NB4 (cell line): ENCODE measurements at regions not wholly inside any gene's neighbourhood (a gene's known extent, or its start where the extent isn't known, plus 50 kb on each side); places are given as distances from the start of the nearest gene placed in this dataset.

ENCODE experiments used
- DNase-seq: peaks from one replicate; pipeline ENCODE4 v3.0.0; 2010; ENCODE audit warnings: low read depth
- H3K4me3 ChIP-seq: one replicate; pipeline ENCODE4 v1.5.1; 2011; ENCODE audit warnings: mild to moderate bottlenecking, low read depth, low read length, moderate library complexity
- CTCF ChIP-seq: IDR thresholded peaks from one replicate; pipeline ENCODE4 v1.5.1; 2012; ENCODE audit warnings: low read depth, low read length
- MAX ChIP-seq: IDR thresholded peaks from 2 replicates; pipeline ENCODE4 v1.6.1; 2011; ENCODE audit warnings: low read depth, low read length
- MYC ChIP-seq: IDR thresholded peaks from 2 replicates; pipeline ENCODE4 v1.6.1; 2011; ENCODE audit warnings: low read depth, low read length
- POLR2A ChIP-seq: IDR thresholded peaks from 2 replicates; pipeline ENCODE4 v1.6.1; 2011; ENCODE audit warnings: mild to moderate bottlenecking; ENCODE audit not compliant: insufficient read length; ENCODE audit errors: extremely low read depth

GRCh38 chrX:33465137-33465536 lies 253.8 kb upstream of the DMD start:
- DNase-seq = no peak
- no peak for TF ChIP-seq MYC
- TF ChIP-seq MAX = no peak
- no peak for TF ChIP-seq POLR2A
- TF ChIP-seq CTCF = no peak
- H3K4me3 ChIP-seq = no peak overlapping the region

- TF ChIP-seq MYC (no peak), MAX (no peak), POLR2A (no peak), CTCF (no peak)
- DNase-seq = no peak
- H3K4me3 ChIP-seq = no peak overlapping the region
These were observed 245.8 kb upstream of the DMD start for GRCh38 chrX:33457102-33457501.

GRCh38 chrX:33447285-33447684 lies 235.9 kb upstream of the DMD start:
- no peak for TF ChIP-seq POLR2A
- TF ChIP-seq MYC = no peak
- TF ChIP-seq CTCF = no peak
- no peak for TF ChIP-seq MAX
- no peak overlapping the region for H3K4me3 ChIP-seq
- DNase-seq = no peak

GRCh38 chrX:33434256-33435092 lies 223.1 kb upstream of the DMD start:
- TF ChIP-seq CTCF = peak; percentile 58
- TF ChIP-seq POLR2A = no peak
- TF ChIP-seq MAX = no peak
- no peak overlapping the region for H3K4me3 ChIP-seq
- peak; percentile 52 for DNase-seq

GRCh38 chrX:33416273-33416805 lies 205.0 kb upstream of the DMD start:
- no peak for DNase-seq
- H3K4me3 ChIP-seq = no peak overlapping the region
- TF ChIP-seq POLR2A (no peak), MAX (no peak), CTCF (no peak), MYC (no peak)
